ENCODE measurements at regions not wholly inside any gene's neighbourhood (a gene's known extent, or its start where the extent isn't known, plus 50 kb on each side); places are given as distances from the start of the nearest gene placed in this dataset.
"Not testable (repeated sequence)": the region's sequence is repeated elsewhere in the genome, so short reads cannot be mapped to it uniquely, and the experiment has no call there.

- DNase-seq (ENCODE audit: low read depth), result no peak
Measured at GRCh38 chr4:188955066-188955465, 815.8 kb downstream of the TRIML1 start.

- DNase-seq (ENCODE audit: low read depth), result no peak
Measured at GRCh38 chr4:188956566-188956965, 817.3 kb downstream of the TRIML1 start.

GRCh38 chr4:188958346-188958745 is 819.1 kb downstream of the TRIML1 start:
- DNase-seq (ENCODE audit: low read depth), result no peak

- no peak for DNase-seq (ENCODE audit: low read depth)
Measured at GRCh38 chr4:188959424-188959823, 820.2 kb downstream of the TRIML1 start.

GRCh38 chr4:188960411-188961093 is 821.3 kb downstream of the TRIML1 start:
- no peak for DNase-seq (ENCODE audit: low read depth)

GRCh38 chr4:188971125-188971524 is 831.9 kb downstream of the TRIML1 start:
- DNase-seq (ENCODE audit: low read depth), result no peak

GRCh38 chr4:188975271-188975670 is 836.0 kb downstream of the TRIML1 start:
- no peak for DNase-seq (ENCODE audit: low read depth)

GRCh38 chr4:188976644-188977115 is 837.4 kb downstream of the TRIML1 start:
- DNase-seq (ENCODE audit: low read depth), result no peak

GRCh38 chr4:188977232-188977631 is 838.0 kb downstream of the TRIML1 start:
- DNase-seq (ENCODE audit: low read depth), result not testable (repeated sequence)

- DNase-seq (ENCODE audit: low read depth), result no peak
Measured at GRCh38 chr4:188984518-188984917, 845.3 kb downstream of the TRIML1 start.

GRCh38 chr4:188986271-188986689 is 847.0 kb downstream of the TRIML1 start:
- no peak for DNase-seq (ENCODE audit: low read depth)

GRCh38 chr4:188987011-188987410 is 847.8 kb downstream of the TRIML1 start:
- DNase-seq (ENCODE audit: low read depth), result no peak

- DNase-seq (ENCODE audit: low read depth), result no peak
Measured at GRCh38 chr4:188988131-188988530, 848.9 kb downstream of the TRIML1 start.

- DNase-seq (ENCODE audit: low read depth), result no peak
Measured at GRCh38 chr4:188989371-188989770, 850.1 kb downstream of the TRIML1 start.

GRCh38 chr4:188992706-188993105 is 853.5 kb downstream of the TRIML1 start:
- DNase-seq (ENCODE audit: low read depth), result no peak

GRCh38 chr4:188993871-188994270 is 854.6 kb downstream of the TRIML1 start:
- DNase-seq (ENCODE audit: low read depth), result no peak

GRCh38 chr4:189001283-189001970 is 862.2 kb downstream of the TRIML1 start:
- no peak for DNase-seq (ENCODE audit: low read depth)

- DNase-seq (ENCODE audit: low read depth), result no peak
Measured at GRCh38 chr4:189001971-189002450, 862.8 kb downstream of the TRIML1 start.

- no peak for DNase-seq (ENCODE audit: low read depth)
Measured at GRCh38 chr4:189002475-189002874, 863.2 kb downstream of the TRIML1 start.

GRCh38 chr4:189010452-189011217 is 871.4 kb downstream of the TRIML1 start:
- DNase-seq (ENCODE audit: low read depth), result not testable (repeated sequence)

- DNase-seq (ENCODE audit: low read depth), result no peak
Measured at GRCh38 chr4:189021831-189022230, 882.6 kb downstream of the TRIML1 start.

- no peak for DNase-seq (ENCODE audit: low read depth)
Measured at GRCh38 chr4:189022440-189023035, 883.3 kb downstream of the TRIML1 start.
